SJSA1 (cell line): ENCODE measurements at regions not wholly inside any gene's neighbourhood (a gene's known extent, or its start where the extent isn't known, plus 50 kb on each side); places are given as distances from the start of the nearest gene placed in this dataset.
"Not testable (repeated sequence)": the region's sequence is repeated elsewhere in the genome, so short reads cannot be mapped to it uniquely, and the experiment has no call there.

ENCODE experiments used
- DNase-seq, 2 experiments: peaks; one replicate each; pipeline ENCODE4 v3.0.0-alpha.2; 2015 to 2020; ENCODE audit warnings: low spot score in 2 of 2, low read depth in 1 of 2
- H3K27ac ChIP-seq: fragments of 250-450 bp; sonication (Bioruptor Pico); 2 replicates; pipeline ENCODE4 v1.5.1; 2020; ENCODE audit warnings: mild to moderate bottlenecking, moderate library complexity
- H3K27me3 ChIP-seq: fragments of 250-450 bp; sonication (Bioruptor Pico); replicated peaks from 2 replicates; pipeline ENCODE4 v1.5.1; 2020; ENCODE audit warnings: mild to moderate bottlenecking, moderate library complexity
- H3K36me3 ChIP-seq: fragments of 250-450 bp; sonication (Bioruptor Pico); 2 replicates; pipeline ENCODE4 v1.5.1; 2020; ENCODE audit warnings: mild to moderate bottlenecking
- H3K4me1 ChIP-seq: fragments of 250-450 bp; sonication (Bioruptor Pico); replicated peaks from 2 replicates; pipeline ENCODE4 v1.6.1; 2021; ENCODE audit warnings: mild to moderate bottlenecking
- H3K4me3 ChIP-seq: fragments of 250-450 bp; sonication (Bioruptor Pico); 2 replicates; pipeline ENCODE4 v1.5.1; 2020; ENCODE audit warnings: mild to moderate bottlenecking
- H3K9me3 ChIP-seq: fragments of 250-450 bp; sonication (Bioruptor Pico); replicated peaks from 2 replicates; pipeline ENCODE4 v1.5.1; 2020; ENCODE audit warnings: mild to moderate bottlenecking

DNA sequence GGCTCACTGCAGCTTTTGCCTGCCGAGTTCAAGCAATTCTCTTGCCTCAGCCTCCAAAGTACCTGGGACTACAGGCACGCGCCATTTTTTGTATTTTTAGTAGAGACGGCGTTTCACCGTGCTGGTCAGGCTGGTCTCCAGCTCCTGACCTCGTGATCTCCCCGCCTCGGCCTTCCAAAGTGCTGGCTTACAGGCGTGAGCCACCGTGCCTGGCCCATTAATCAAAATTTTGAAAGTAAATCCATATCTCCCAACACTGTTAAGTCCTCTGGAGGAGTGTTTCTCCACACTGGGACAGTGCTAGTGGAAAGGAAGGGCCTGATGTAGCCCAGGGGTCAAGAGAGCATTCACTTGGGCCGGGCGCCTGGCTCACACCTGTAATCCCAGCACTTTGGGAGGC is 644.6 kb downstream of the SH2D4B start:
- no peaks in the 10 kb centered on the region for H3K27me3 ChIP-seq
- DNase-seq = no peak
- no peak overlapping the region for H3K4me3 ChIP-seq

GRCh38 chr10:81192221-81192788 is 654.6 kb downstream of the SH2D4B start:
- no peaks in the 10 kb centered on the region for H3K27me3 ChIP-seq
- no peaks in the 10 kb centered on the region; the same call in 1 of the 2 replicates for H3K9me3 ChIP-seq
- no peaks in the 10 kb centered on the region for H3K36me3 ChIP-seq
- DNase-seq = no peak
- no peak overlapping the region for H3K4me3 ChIP-seq
- no peak overlapping the region for H3K27ac ChIP-seq
- H3K4me1 ChIP-seq = no peaks in the 10 kb centered on the region

More for the DNA sequence above, 644.6 kb downstream of the SH2D4B start:
- Histone ChIP-seq H3K4me1 (no peaks in the 10 kb centered on the region), H3K9me3 (no peaks in the 10 kb centered on the region), H3K27ac (no peak overlapping the region), H3K36me3 (no peaks in the 10 kb centered on the region)

- Histone ChIP-seq H3K4me1 (no peaks in the 10 kb centered on the region), H3K36me3 (no peaks in the 10 kb centered on the region), H3K4me3 (no peak overlapping the region), H3K9me3 (no peaks in the 10 kb centered on the region), H3K27ac (no peak overlapping the region), H3K27me3 (no peaks in the 10 kb centered on the region)
- DNase-seq = no peak
Observed at GRCh38 chr10:81200801-81201200, 663.1 kb downstream of the SH2D4B start.

DNA sequence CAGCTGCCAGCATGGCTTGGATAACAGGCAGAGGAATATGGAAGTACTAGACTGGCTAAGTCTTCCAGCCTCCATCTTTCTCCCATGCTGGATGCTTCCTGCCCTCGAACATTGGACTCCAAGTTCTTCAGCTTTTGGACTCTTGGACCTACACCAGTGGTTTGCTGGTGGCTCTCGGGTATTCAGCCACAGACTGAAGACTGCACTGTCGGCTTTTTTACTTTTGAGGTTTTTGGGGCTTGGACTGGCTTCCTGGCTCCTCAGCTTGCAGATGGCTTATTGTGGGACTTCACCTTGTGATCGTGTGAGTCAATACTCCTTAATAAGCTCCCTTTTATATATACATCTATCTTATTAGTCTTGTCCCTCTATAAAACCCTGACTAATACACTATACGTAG is 667.6 kb upstream of the NRG3 start:
- DNase-seq, H3K27ac ChIP-seq, H3K36me3 ChIP-seq, H3K4me3 ChIP-seq, H3K27me3 ChIP-seq, H3K4me1 ChIP-seq, H3K9me3 ChIP-seq: not testable (repeated sequence)

DNA sequence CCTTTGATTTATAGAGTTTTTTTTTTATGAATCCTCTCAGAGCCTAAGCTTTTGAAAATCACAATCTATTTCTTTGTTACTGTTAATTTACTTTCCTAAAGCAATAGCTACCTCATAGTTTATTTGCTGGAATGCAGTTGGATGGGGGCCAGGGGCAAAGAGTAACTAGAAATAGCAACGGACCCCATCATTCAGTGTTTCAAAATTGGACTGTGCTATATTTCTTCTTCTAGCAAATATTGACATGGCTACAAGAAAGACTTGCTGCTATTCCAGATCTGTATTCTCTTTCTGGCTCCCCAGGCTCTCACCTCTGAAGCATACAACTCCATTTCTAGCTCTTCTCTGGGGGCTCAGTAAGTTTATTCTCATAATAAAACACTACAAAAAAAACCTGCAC is 661.6 kb upstream of the NRG3 start:
- no peaks in the 10 kb centered on the region for H3K27me3 ChIP-seq
- H3K4me1 ChIP-seq = no peaks in the 10 kb centered on the region
- H3K36me3 ChIP-seq = no peaks in the 10 kb centered on the region
- no peak for DNase-seq
- H3K9me3 ChIP-seq = no peaks in the 10 kb centered on the region; the same call in none of the 2 replicates
- H3K27ac ChIP-seq = no peak overlapping the region
- no peak overlapping the region for H3K4me3 ChIP-seq

DNA sequence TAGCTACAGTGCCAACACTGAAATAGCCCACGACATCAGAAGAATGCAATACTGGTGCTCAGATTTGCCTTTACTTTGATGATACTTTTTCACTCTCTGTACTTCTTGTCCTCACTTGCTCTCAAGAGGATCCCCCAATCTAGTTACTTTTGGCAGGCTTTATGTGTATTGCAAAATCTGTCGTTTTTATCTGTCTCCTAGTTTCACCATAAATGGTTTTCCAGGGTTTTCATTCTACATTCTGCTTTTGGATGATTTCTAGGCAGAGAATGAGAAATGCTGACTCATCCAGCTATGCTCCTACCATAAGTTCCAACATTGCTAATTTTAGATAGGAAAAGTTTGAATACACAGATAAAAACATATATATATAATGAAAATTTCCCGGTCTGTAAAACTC is 659.5 kb upstream of the NRG3 start:
- Histone ChIP-seq H3K9me3 (no peaks in the 10 kb centered on the region; the same call in none of the 2 replicates), H3K4me3 (no peak overlapping the region), H3K27me3 (no peaks in the 10 kb centered on the region), H3K4me1 (no peaks in the 10 kb centered on the region), H3K36me3 (no peaks in the 10 kb centered on the region), H3K27ac (no peak overlapping the region)
- no peak for DNase-seq

DNA sequence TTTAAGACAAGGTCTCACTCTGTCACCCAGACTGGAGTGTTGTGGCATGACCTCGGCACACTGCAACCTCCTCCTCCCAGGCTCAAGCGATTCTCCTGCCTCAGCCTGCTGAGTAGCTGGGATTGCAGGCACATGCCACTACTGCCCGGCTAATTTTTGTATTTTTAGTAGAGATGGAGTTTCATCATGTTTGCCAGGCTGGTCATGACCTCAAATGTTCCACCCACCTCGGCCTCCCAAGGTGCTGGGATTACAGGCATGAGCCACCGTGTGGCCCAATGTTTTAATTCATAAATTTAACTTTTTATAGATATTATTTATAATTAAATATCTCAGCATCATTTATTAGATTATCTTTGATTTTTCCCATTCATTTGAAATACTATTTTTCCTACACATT is 658.0 kb upstream of the NRG3 start:
- Histone ChIP-seq H3K27ac (no peak overlapping the region), H3K4me3 (no peak overlapping the region), H3K27me3 (no peaks in the 10 kb centered on the region), H3K9me3 (no peaks in the 10 kb centered on the region; the same call in none of the 2 replicates), H3K4me1 (no peaks in the 10 kb centered on the region), H3K36me3 (no peaks in the 10 kb centered on the region)
- DNase-seq = no peak

DNA sequence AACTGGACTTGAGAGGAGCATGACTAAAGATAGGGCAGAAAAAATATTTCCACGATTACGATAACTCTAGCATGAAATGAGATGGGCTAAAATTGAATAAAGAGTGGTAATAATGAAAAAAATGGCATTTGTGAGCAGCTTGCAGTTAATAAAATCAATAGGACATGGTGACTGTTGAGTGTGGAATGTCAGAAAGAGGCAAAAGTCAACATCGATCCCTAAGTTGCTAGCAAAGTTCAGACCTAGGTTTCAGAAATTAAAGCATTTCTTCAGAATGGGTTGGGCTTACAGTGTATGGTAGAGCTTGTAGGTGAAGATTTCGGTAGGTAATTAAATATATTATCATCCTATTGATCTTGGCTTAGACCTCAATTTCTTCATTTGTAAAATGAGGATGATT is 656.7 kb upstream of the NRG3 start:
- Histone ChIP-seq H3K27me3 (no peaks in the 10 kb centered on the region), H3K9me3 (no peaks in the 10 kb centered on the region; the same call in none of the 2 replicates), H3K36me3 (no peaks in the 10 kb centered on the region), H3K4me3 (no peak overlapping the region), H3K27ac (no peak overlapping the region), H3K4me1 (no peaks in the 10 kb centered on the region)
- no peak for DNase-seq

DNA sequence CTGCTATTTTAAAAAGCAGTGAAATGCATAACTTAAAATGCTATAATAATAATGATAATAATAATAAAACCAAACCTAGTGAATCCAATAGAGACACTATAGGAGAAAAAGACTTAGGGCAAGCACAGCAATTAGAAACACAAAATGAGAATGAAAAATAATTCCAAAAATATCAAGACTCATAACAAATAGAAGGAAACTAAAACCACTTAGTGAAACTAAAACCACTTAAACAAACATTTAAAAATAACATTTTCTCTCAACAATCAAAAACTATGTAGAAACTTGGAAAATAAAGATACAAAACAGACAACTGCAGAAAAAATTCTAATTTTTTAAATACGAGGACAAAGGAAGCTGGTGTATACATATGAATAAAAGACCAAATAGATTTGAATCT is 655.2 kb upstream of the NRG3 start:
- H3K27ac ChIP-seq = no peak overlapping the region
- DNase-seq = no peak
- H3K4me3 ChIP-seq = no peak overlapping the region
- no peaks in the 10 kb centered on the region for H3K4me1 ChIP-seq
- no peaks in the 10 kb centered on the region for H3K36me3 ChIP-seq
- H3K27me3 ChIP-seq = no peaks in the 10 kb centered on the region
- H3K9me3 ChIP-seq = no peaks in the 10 kb centered on the region; the same call in none of the 2 replicates

GRCh38 chr10:81248886-81249285 is 626.1 kb upstream of the NRG3 start:
- H3K4me3 ChIP-seq = no peak overlapping the region
- no peak for DNase-seq
- no peaks in the 10 kb centered on the region for H3K27me3 ChIP-seq
- H3K27ac ChIP-seq = no peak overlapping the region
- no peaks in the 10 kb centered on the region for H3K36me3 ChIP-seq
- H3K4me1 ChIP-seq = no peaks in the 10 kb centered on the region
- peaks cover 2% of the 10 kb centered on the region; the same call in 1 of the 2 replicates for H3K9me3 ChIP-seq

GRCh38 chr10:81251457-81252115 is 623.4 kb upstream of the NRG3 start:
- H3K4me3 ChIP-seq = no peak overlapping the region
- H3K9me3 ChIP-seq = peaks cover 2% of the 10 kb centered on the region; the same call in 1 of the 2 replicates
- H3K27ac ChIP-seq = no peak overlapping the region
- H3K4me1 ChIP-seq = no peaks in the 10 kb centered on the region
- H3K27me3 ChIP-seq = no peaks in the 10 kb centered on the region
- no peak for DNase-seq
- H3K36me3 ChIP-seq = no peaks in the 10 kb centered on the region

GRCh38 chr10:81264991-81265390 is 610.0 kb upstream of the NRG3 start:
- H3K27ac ChIP-seq, H3K9me3 ChIP-seq, H3K4me1 ChIP-seq, DNase-seq, H3K4me3 ChIP-seq, H3K27me3 ChIP-seq, H3K36me3 ChIP-seq: not testable (repeated sequence)

DNA sequence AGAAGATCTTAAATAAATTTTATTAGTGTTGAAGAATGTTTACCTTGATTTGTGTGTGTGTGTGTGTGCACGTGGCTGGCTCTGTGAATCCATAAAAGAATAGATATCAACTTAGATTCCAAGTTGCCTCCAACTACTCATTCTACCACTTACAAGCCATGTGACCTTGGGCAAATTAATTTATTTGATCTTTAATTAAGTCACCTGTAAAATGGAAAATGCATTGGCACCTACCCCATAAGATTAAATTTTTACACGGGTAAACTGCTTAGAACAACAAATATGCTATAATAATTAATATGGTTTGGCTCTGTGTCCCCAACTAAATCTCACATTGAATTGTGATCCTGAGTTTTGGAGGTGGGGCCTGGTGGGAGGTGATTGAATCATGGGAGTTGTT is 604.9 kb upstream of the NRG3 start:
- no peak for DNase-seq

GRCh38 chr10:81280497-81281479 is 594.2 kb upstream of the NRG3 start:
- Histone ChIP-seq H3K27ac (no peak overlapping the region), H3K36me3 (no peaks in the 10 kb centered on the region), H3K27me3 (no peaks in the 10 kb centered on the region), H3K9me3 (no peaks in the 10 kb centered on the region; the same call in 1 of the 2 replicates), H3K4me3 (no peak overlapping the region), H3K4me1 (no peaks in the 10 kb centered on the region)
- no peak for DNase-seq

More for the DNA sequence above, 604.9 kb upstream of the NRG3 start:
- H3K9me3 ChIP-seq = no peaks in the 10 kb centered on the region
- H3K4me1 ChIP-seq = no peaks in the 10 kb centered on the region
- no peak overlapping the region for H3K4me3 ChIP-seq
- no peak overlapping the region for H3K27ac ChIP-seq
- H3K36me3 ChIP-seq = no peaks in the 10 kb centered on the region
- no peaks in the 10 kb centered on the region for H3K27me3 ChIP-seq
